Activated naive CD4-positive, alpha-beta T cell treated with anti-CD3 and anti-CD28 coated beads, Interleukin-2, amount 10 ng/mL, durations not matched to agents 7 days and 5 days (primary cell): ENCODE measurements at regions not wholly inside any gene's neighbourhood (a gene's known extent, or its start where the extent isn't known, plus 50 kb on each side); places are given as distances from the start of the nearest gene placed in this dataset.

Experiments used
- CTCF ChIA-PET: fragments of 350-600 bp; sonication (Branson Sonifier 250); formaldehyde crosslinking; loops from one replicate; lab custom pipeline; 2021; ENCODE audit warnings: antibody characterized with exemption; lab: Charles Lee
- DNase-seq: peaks from one replicate; pipeline ENCODE4 v3.0.0-alpha.2; 2020
- H3K27ac Mint-ChIP-seq: one replicate; pipeline ENCODE4 v1.8.0; 2021; ENCODE audit warnings: mild to moderate bottlenecking, moderate library complexity, mixed read lengths
- H3K27me3 Mint-ChIP-seq: one replicate; pipeline ENCODE4 v1.8.0; 2021; ENCODE audit warnings: mild to moderate bottlenecking, mixed read lengths
- H3K36me3 Mint-ChIP-seq: one replicate; pipeline ENCODE4 v1.8.0; 2021; ENCODE audit warnings: mixed read lengths
- H3K4me1 Mint-ChIP-seq: one replicate; pipeline ENCODE4 v1.8.0; 2021; ENCODE audit warnings: mixed read lengths
- H3K4me3 Mint-ChIP-seq: one replicate; pipeline ENCODE4 v1.8.0; 2021; ENCODE audit warnings: mild to moderate bottlenecking, moderate library complexity, mixed read lengths
- H3K9me3 Mint-ChIP-seq: one replicate; pipeline ENCODE4 v1.8.0; 2021; ENCODE audit warnings: mixed read lengths

DNA sequence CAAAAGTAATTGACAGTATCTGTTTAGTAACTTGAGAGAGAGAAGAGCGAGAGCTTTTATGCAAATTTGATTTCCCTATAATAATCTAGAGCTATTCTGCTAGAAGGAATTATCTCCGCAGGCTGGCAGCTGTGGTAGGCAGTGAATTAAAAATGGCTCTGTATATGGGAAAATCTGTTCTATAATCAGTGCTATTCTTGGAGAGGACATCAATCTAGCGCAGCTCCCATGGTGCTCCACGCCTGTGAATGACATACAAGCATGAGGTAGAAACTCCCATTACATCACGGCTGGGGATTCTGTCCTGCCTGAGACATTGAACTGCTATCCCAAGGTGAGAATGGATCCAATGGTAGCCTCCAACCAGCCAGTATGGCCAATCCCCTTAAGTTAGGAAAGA, 179.0 kb downstream of the DHX15 start:
- Mint-ChIP-seq H3K27me3 (peaks cover 5% of the 10 kb centered on the region), H3K27ac (no peak overlapping the region), H3K36me3 (no peaks in the 10 kb centered on the region), H3K4me3 (no peak overlapping the region), H3K4me1 (no peaks in the 10 kb centered on the region), H3K9me3 (no peaks in the 10 kb centered on the region)
- CTCF ChIA-PET: no interaction called here
- no peak for DNase-seq

DNA sequence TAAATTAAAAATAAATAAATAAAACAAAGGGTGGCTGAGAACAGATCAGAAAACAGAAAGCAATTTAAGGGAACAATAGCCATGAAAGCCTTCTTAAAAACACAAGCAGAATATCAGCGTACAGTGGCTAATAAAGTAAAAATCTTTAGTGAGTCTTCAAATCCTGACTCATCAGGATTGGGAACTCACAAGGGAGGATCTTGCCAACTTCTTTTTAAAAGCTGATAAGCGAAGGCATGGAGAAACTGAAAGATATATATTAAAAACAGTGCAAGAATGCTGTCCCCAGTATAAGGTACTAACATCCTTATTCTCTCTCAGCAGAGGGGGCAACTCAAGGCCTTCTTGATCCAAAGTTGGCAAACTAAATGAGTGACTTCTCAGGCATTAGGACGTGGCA, 180.1 kb downstream of the DHX15 start:
- no peaks in the 10 kb centered on the region for H3K4me1 Mint-ChIP-seq
- no peak overlapping the region for H3K27ac Mint-ChIP-seq
- peaks cover 4% of the 10 kb centered on the region for H3K27me3 Mint-ChIP-seq
- CTCF ChIA-PET: no interaction called here
- no peak for DNase-seq
- no peaks in the 10 kb centered on the region for H3K36me3 Mint-ChIP-seq
- H3K4me3 Mint-ChIP-seq: no peak overlapping the region
- H3K9me3 Mint-ChIP-seq: no peaks in the 10 kb centered on the region

DNA sequence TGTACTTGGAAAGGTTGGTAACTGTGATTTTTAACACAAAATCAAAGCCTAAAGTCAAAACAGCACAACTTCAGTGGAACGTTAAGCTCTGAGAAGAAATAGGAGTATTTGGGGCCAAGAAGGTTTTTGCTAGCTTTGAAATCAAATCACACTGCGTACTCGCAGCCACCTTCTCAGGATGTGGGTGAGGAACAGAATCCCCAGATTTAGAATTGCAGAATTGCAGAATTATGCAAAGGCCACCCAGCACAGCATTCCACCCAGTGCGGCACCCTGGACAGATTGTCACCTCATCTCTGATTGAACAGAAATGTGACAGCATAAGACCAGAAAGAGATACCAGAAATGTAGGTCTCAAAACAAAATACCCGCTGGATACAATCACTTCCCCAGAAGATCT, 181.1 kb downstream of the DHX15 start:
- CTCF ChIA-PET: no interaction called here
- Mint-ChIP-seq H3K36me3 (no peaks in the 10 kb centered on the region), H3K27me3 (peaks cover 4% of the 10 kb centered on the region), H3K27ac (no peak overlapping the region), H3K9me3 (no peaks in the 10 kb centered on the region), H3K4me3 (no peak overlapping the region), H3K4me1 (no peaks in the 10 kb centered on the region)
- no peak for DNase-seq

- H3K4me3 Mint-ChIP-seq: no peak overlapping the region
- DNase-seq: no peak
- CTCF ChIA-PET: no interaction called here
Observed at GRCh38 chr4:24400537-24400936, 183.8 kb downstream of the DHX15 start.

DNA sequence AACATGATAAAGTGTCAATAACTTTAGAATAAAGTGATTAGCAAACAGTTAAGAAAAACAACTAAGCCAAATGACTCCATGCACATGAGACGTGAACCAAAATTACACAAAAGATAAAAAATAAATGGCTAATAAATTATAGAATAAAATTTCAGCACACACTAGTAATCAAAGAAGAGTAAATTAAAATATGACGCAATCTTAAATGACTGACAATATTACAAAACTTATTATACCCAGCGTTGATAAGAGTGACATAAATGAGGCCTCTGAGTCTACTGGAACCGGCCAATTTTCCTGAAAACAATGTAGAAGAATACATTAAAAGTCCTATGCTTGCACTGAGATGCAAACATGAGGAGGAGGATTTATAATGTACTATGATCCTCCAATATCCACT, 187.4 kb downstream of the DHX15 start:
- DNase-seq: no peak
- Mint-ChIP-seq H3K36me3 (no peaks in the 10 kb centered on the region), H3K27me3 (no peaks in the 10 kb centered on the region), H3K27ac (no peak overlapping the region), H3K4me3 (no peak overlapping the region), H3K9me3 (no peaks in the 10 kb centered on the region), H3K4me1 (no peaks in the 10 kb centered on the region)
- CTCF ChIA-PET: no interaction called here

More at GRCh38 chr4:24400537-24400936, 183.8 kb downstream of the DHX15 start:
- Mint-ChIP-seq H3K27ac (no peak overlapping the region), H3K4me1 (no peaks in the 10 kb centered on the region), H3K36me3 (no peaks in the 10 kb centered on the region), H3K9me3 (no peaks in the 10 kb centered on the region), H3K27me3 (peaks cover under 1% of the 10 kb centered on the region)

- H3K36me3 Mint-ChIP-seq: no peaks in the 10 kb centered on the region
- H3K4me3 Mint-ChIP-seq: no peak overlapping the region
- H3K27me3 Mint-ChIP-seq: no peaks in the 10 kb centered on the region
- H3K4me1 Mint-ChIP-seq: no peaks in the 10 kb centered on the region
- H3K27ac Mint-ChIP-seq: no peak overlapping the region
- H3K9me3 Mint-ChIP-seq: no peaks in the 10 kb centered on the region
- CTCF ChIA-PET: no interaction called here
- DNase-seq: no peak
Observed at GRCh38 chr4:24395937-24396336, 188.4 kb downstream of the DHX15 start.

DNA sequence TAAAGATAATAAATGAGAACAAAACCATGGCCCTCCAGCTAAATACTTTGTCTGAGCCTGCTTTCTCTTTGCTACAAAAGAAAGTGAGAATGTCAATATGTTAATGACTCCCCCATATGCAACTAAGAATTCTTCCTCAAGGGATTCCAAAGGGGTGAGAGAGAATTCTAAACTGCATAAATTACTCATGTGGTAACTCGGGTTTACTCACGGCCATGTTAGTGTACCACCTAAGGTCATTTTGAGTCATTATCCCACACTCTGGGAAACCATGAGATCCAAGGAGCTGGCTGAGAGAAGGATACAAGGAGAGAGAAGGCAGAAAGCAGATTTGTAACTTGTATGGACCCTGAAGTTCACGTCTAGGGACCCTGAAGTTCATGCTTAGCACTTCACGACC, 190.3 kb downstream of the DHX15 start:
- CTCF ChIA-PET: no interaction called here
- Mint-ChIP-seq H3K4me1 (no peaks in the 10 kb centered on the region), H3K27me3 (no peaks in the 10 kb centered on the region), H3K36me3 (no peaks in the 10 kb centered on the region), H3K27ac (no peak overlapping the region), H3K9me3 (no peaks in the 10 kb centered on the region), H3K4me3 (no peak overlapping the region)
- no peak for DNase-seq

DNA sequence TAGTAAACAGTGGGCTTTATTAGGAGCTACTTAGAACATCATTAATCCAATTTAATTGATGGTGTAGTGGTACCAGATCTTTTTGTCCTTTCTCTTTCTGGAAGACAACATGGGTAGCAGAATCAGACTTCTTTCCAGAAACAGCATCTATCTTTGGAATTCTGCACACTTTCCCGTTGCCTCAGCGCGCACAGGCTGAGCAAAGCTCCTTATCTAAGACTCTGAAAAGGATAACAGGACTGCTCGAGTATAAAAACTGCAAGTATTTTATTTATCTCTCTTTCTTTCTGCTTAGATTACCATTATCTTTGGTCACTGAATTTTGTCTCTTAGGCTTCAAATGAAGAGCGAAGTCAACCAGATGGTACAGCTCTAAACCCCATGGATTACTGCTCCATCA, 191.7 kb downstream of the DHX15 start:
- no peaks in the 10 kb centered on the region for H3K9me3 Mint-ChIP-seq
- CTCF ChIA-PET: no interaction called here
- H3K4me1 Mint-ChIP-seq: no peaks in the 10 kb centered on the region
- no peaks in the 10 kb centered on the region for H3K27me3 Mint-ChIP-seq
- no peak overlapping the region for H3K4me3 Mint-ChIP-seq
- no peak for DNase-seq
- H3K36me3 Mint-ChIP-seq: no peaks in the 10 kb centered on the region
- H3K27ac Mint-ChIP-seq: no peak overlapping the region

DNA sequence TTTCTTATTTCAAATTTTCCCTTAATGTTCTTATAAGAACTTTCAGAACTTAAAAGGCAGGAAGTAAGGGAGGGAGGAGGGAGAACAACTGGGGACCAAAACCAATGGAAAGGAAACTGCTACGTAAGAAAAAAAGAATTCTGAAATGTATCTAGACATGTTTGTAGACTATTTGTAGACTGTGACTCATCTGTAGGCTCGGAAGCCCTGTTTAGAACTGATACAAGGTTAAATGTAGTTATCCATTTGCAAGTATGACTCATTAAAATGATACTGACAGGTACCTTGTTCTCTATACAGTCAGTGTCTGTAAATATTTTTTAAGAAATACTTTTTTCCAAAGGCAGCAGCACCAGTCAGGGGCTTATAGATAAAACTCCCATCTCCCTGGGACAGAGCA, 202.0 kb downstream of the DHX15 start:
- DNase-seq: no peak
- no peaks in the 10 kb centered on the region for H3K36me3 Mint-ChIP-seq
- H3K4me3 Mint-ChIP-seq: no peak overlapping the region
- peaks cover 2% of the 10 kb centered on the region for H3K9me3 Mint-ChIP-seq
- H3K27ac Mint-ChIP-seq: no peak overlapping the region
- CTCF ChIA-PET: no interaction called here
- H3K27me3 Mint-ChIP-seq: no peaks in the 10 kb centered on the region
- no peaks in the 10 kb centered on the region for H3K4me1 Mint-ChIP-seq

- Mint-ChIP-seq H3K36me3 (no peaks in the 10 kb centered on the region), H3K9me3 (peaks cover under 1% of the 10 kb centered on the region), H3K4me3 (no peak overlapping the region), H3K27ac (no peak overlapping the region), H3K4me1 (no peaks in the 10 kb centered on the region), H3K27me3 (no peaks in the 10 kb centered on the region)
- CTCF ChIA-PET: interaction anchor here (0.6 kb wide), 1 partner anchor 42 kb away, joined by 3 read pairs; no protein-coding TSS in a partner anchor
- DNase-seq: no peak
Observed at GRCh38 chr4:24380957-24381665, 203.2 kb downstream of the DHX15 start.

DNA sequence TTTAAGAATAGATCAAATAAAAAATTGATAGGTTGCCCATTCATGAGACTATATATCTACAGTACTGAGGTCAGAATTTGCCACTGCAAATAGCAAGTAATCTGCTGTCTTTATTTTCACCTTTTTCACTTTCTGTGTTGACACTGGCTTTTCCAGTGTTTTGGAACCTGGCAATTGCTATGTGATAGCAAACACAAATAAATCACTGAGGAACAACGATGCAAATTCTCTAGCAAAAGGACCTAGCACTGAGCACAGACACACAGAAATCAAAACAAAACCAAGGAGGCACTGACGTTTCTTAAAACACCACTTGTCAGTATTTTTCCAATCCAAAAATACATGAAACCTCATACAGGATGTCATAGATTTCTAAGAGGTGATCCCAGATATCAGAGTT, 210.7 kb downstream of the DHX15 start:
- no peaks in the 10 kb centered on the region for H3K9me3 Mint-ChIP-seq
- no peak overlapping the region for H3K27ac Mint-ChIP-seq

GRCh38 chr4:24372881-24373280, 211.5 kb downstream of the DHX15 start:
- H3K4me1 Mint-ChIP-seq: no peaks in the 10 kb centered on the region
- no peaks in the 10 kb centered on the region for H3K36me3 Mint-ChIP-seq

More for the DNA sequence above, 210.7 kb downstream of the DHX15 start:
- no peaks in the 10 kb centered on the region for H3K4me1 Mint-ChIP-seq
- H3K27me3 Mint-ChIP-seq: no peaks in the 10 kb centered on the region
- no peaks in the 10 kb centered on the region for H3K36me3 Mint-ChIP-seq
- H3K4me3 Mint-ChIP-seq: no peak overlapping the region
- no peak for DNase-seq
- CTCF ChIA-PET: no interaction called here

GRCh38 chr4:24372341-24372740, 212.0 kb downstream of the DHX15 start:
- H3K27me3 Mint-ChIP-seq: no peaks in the 10 kb centered on the region
- no peak overlapping the region for H3K4me3 Mint-ChIP-seq
- no peaks in the 10 kb centered on the region for H3K36me3 Mint-ChIP-seq
- DNase-seq: no peak
- CTCF ChIA-PET: no interaction called here
- no peaks in the 10 kb centered on the region for H3K4me1 Mint-ChIP-seq
- H3K9me3 Mint-ChIP-seq: no peaks in the 10 kb centered on the region
- H3K27ac Mint-ChIP-seq: no peak overlapping the region

More at GRCh38 chr4:24372881-24373280, 211.5 kb downstream of the DHX15 start:
- Mint-ChIP-seq H3K27me3 (no peaks in the 10 kb centered on the region), H3K9me3 (no peaks in the 10 kb centered on the region), H3K4me3 (no peak overlapping the region), H3K27ac (no peak overlapping the region)
- CTCF ChIA-PET: no interaction called here
- no peak for DNase-seq

DNA sequence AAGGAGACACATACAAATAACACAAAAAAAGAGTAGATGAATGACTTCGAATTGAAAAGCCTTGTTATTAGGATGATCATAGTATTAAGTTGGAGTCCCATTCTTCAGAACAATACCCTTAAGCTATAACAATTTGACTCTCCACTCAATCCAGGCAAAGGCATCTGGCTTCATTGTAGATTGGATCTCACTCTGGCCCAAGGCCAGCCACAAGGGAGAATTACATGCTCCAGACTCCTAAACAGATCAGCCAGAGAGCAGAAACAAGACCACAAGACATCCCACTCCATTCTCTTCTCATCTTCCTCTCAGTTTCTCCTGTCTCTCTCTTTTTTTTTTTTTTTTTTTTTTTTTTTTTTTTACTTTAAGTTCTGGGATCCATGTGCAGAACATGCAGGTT, 213.9 kb downstream of the DHX15 start:
- no peak overlapping the region for H3K27ac Mint-ChIP-seq
- no peaks in the 10 kb centered on the region for H3K27me3 Mint-ChIP-seq
- no peak overlapping the region for H3K4me3 Mint-ChIP-seq
- no peaks in the 10 kb centered on the region for H3K9me3 Mint-ChIP-seq
- no peak for DNase-seq
- H3K36me3 Mint-ChIP-seq: no peaks in the 10 kb centered on the region
- CTCF ChIA-PET: no interaction called here
- H3K4me1 Mint-ChIP-seq: no peaks in the 10 kb centered on the region

GRCh38 chr4:24369507-24370029, 214.8 kb downstream of the DHX15 start:
- Mint-ChIP-seq H3K4me3 (no peak overlapping the region), H3K9me3 (no peaks in the 10 kb centered on the region), H3K4me1 (no peaks in the 10 kb centered on the region), H3K36me3 (no peaks in the 10 kb centered on the region), H3K27me3 (no peaks in the 10 kb centered on the region), H3K27ac (no peak overlapping the region)
- no peak for DNase-seq
- CTCF ChIA-PET: no interaction called here
